GM12878 (cell line): ENCODE measurements at regions not wholly inside any gene's neighbourhood (a gene's known extent, or its start where the extent isn't known, plus 50 kb on each side); places are given as distances from the start of the nearest gene placed in this dataset.

ENCODE experiments used
- ATAC-seq: fragments of 200-7000 bp; cut with Tn5 transposase; 3 replicates; pipeline ENCODE4 v1.9.1; 2020; ENCODE audit warnings: mild to moderate bottlenecking, moderate library complexity
- BruUV-seq: library from RNA; stranded (reverse); fragments of 400-500 nt; replicated peaks from 2 replicates; lab custom pipeline; 2021; lab: Mats Ljungman, UMichigan
- CTCF ChIA-PET: fragments of 300-600 bp; sonication (Branson Sonifier 250); formaldehyde crosslinking; extraction: SDS; loops from one replicate; lab custom pipeline; 2021; ENCODE audit warnings: inconsistent platforms; lab: Yijun Ruan, JAX
- POLR2A ChIA-PET: fragments of 350-600 bp; formaldehyde crosslinking; extraction: SDS; loops from one replicate; lab custom pipeline; 2021; ENCODE audit warnings: inconsistent platforms; lab: Charles Lee
- RAD21 ChIA-PET: fragments of 300-600 bp; sonication (Branson Sonifier 250); formaldehyde crosslinking; loops from one replicate; lab custom pipeline; 2023; ENCODE audit warnings: antibody characterized with exemption; ENCODE audit not compliant: unreplicated experiment; lab: Charles Lee
- SMC1A ChIA-PET: fragments of 300-600 bp; sonication (Branson Sonifier 250); formaldehyde crosslinking; loops from one replicate; lab custom pipeline; 2023; ENCODE audit not compliant: unreplicated experiment, uncharacterized antibody; lab: Charles Lee
- DNase-seq: peaks from one replicate; pipeline ENCODE4 v3.0.0-alpha.2; 2011; ENCODE audit warnings: low read depth, low spot score
- FAIRE-seq: peaks from 3 replicates; lab custom pipeline; 2011; peaks lifted over from hg19 to GRCh38; lab: Jason Lieb, UNC
- H2AFZ ChIP-seq: 2 replicates; pipeline ENCODE4 v1.6.0; 2011; ENCODE audit warnings: low read depth, low read length, control low read depth; ENCODE audit not compliant: control insufficient read depth
- H3K27ac ChIP-seq: 2 replicates; pipeline ENCODE4 v1.5.1; 2011; ENCODE audit warnings: control low read depth; ENCODE audit not compliant: control insufficient read depth, insufficient read depth
- H3K27me3 ChIP-seq, 2 experiments: replicated peaks in 1 of 2; 2 replicates each; pipeline versions ENCODE4 v1.6.0 to v1.6.1; 2011; ENCODE audit warnings: low read length in 1 of 2; ENCODE audit not compliant: control insufficient read depth in 2 of 2, insufficient read depth in 2 of 2
- H3K36me3 ChIP-seq, 2 experiments: 2 replicates each; pipeline ENCODE4 v1.5.1; 2011; ENCODE audit warnings: low read length in 1 of 2; ENCODE audit not compliant: control insufficient read depth in 2 of 2, insufficient read depth in 2 of 2
- H3K4me1 ChIP-seq: 2 replicates; pipeline ENCODE4 v1.6.1; 2011; ENCODE audit warnings: mild to moderate bottlenecking, low read length, moderate library complexity, mixed read lengths; ENCODE audit not compliant: control insufficient read depth, insufficient read depth
- H3K4me2 ChIP-seq: 2 replicates; pipeline ENCODE4 v1.6.0; 2011; ENCODE audit warnings: control low read depth; ENCODE audit not compliant: control insufficient read depth, insufficient read depth
- H3K4me3 ChIP-seq: fragments of 200-600 bp; sonication (generic); 2 replicates; pipeline ENCODE4 v1.5.1; 2016
- H3K79me2 ChIP-seq: 2 replicates; pipeline ENCODE4 v1.6.0; 2011; ENCODE audit warnings: low read length; ENCODE audit not compliant: control insufficient read depth, insufficient read depth
- H3K9ac ChIP-seq: 2 replicates; pipeline ENCODE4 v1.8.0; 2011; ENCODE audit warnings: low read length, control low read depth, mixed read lengths; ENCODE audit not compliant: control insufficient read depth, insufficient read depth
- H3K9me3 ChIP-seq: replicated peaks from 3 replicates; pipeline ENCODE4 v1.5.1; 2011; ENCODE audit warnings: mild to moderate bottlenecking, low read length; ENCODE audit not compliant: control insufficient read depth, insufficient read depth
- H4K20me1 ChIP-seq: 2 replicates; pipeline ENCODE4 v1.6.0; 2011; ENCODE audit not compliant: control insufficient read depth, insufficient read depth
- CBX3 ChIP-seq: fragments of 200-600 bp; sonication (generic); IDR thresholded peaks from 2 replicates; pipeline ENCODE4 v1.6.1; 2016; ENCODE audit warnings: low read depth, borderline replicate concordance
- CHD4 ChIP-seq: fragments of 200-600 bp; sonication (generic); IDR thresholded peaks from 2 replicates; pipeline ENCODE4 v1.6.1; 2016; ENCODE audit warnings: mild to moderate bottlenecking
- EGR1 ChIP-seq, 2 experiments: IDR thresholded peaks; 1 replicate in 1 of 2; 2 replicates in 1 of 2; pipeline ENCODE4 v1.6.1; 2011 to 2012; ENCODE audit warnings: low read depth in 2 of 2, low read length in 2 of 2, borderline replicate concordance in 1 of 2, mild to moderate bottlenecking in 1 of 2, moderate library complexity in 1 of 2
- EZH2 ChIP-seq: IDR thresholded peaks from 2 replicates; pipeline ENCODE4 v1.6.1; 2012; ENCODE audit warnings: low read depth, mild to moderate bottlenecking, control low read depth, inconsistent platforms, low read length, borderline replicate concordance; ENCODE audit not compliant: control insufficient read depth
- MEF2B ChIP-seq: fragments of 450-650 bp; IDR thresholded peaks from 2 replicates; pipeline ENCODE4 v1.6.1; 2018; ENCODE audit warnings: mild to moderate bottlenecking, moderate library complexity; ENCODE audit not compliant: partially characterized antibody, poor library complexity, severe bottlenecking
- MTA2 ChIP-seq: fragments of 450-650 bp; IDR thresholded peaks from 2 replicates; pipeline ENCODE4 v1.6.1; 2016; ENCODE audit warnings: low read depth, mild to moderate bottlenecking, moderate library complexity
- RBBP5 ChIP-seq: fragments of 200-600 bp; sonication (generic); conservative IDR thresholded peaks from 2 replicates; pipeline ENCODE4 v1.6.1; 2016
- RCOR1 ChIP-seq: conservative IDR thresholded peaks from 2 replicates; pipeline ENCODE4 v1.6.1; 2012; ENCODE audit warnings: low read depth, low read length, improper control_type of control experiment
- SMAD5 ChIP-seq: IDR thresholded peaks from 2 replicates; pipeline ENCODE4 v1.6.1; 2016; ENCODE audit warnings: antibody characterized with exemption, low read depth
- STAT1 ChIP-seq: fragments of 450-650 bp; conservative IDR thresholded peaks from 2 replicates; pipeline ENCODE4 v1.6.1; 2014; ENCODE audit warnings: antibody characterized with exemption, mild to moderate bottlenecking
- TCF12 ChIP-seq: IDR thresholded peaks from 2 replicates; pipeline ENCODE4 v1.6.1; 2011; ENCODE audit warnings: low read depth, mild to moderate bottlenecking, low read length
- USF2 ChIP-seq: IDR thresholded peaks from 2 replicates; pipeline ENCODE4 v1.6.1; 2011; ENCODE audit warnings: low read depth, low read length, improper control_type of control experiment, borderline replicate concordance
- ZBTB11 ChIP-seq: fragments of 450-650 bp; formaldehyde crosslinking; IDR thresholded peaks from 2 replicates; pipeline ENCODE4 v1.5.0; 2022; ENCODE audit warnings: mild to moderate bottlenecking, missing genetic modification characterization
- ZNF217 ChIP-seq: fragments of 450-650 bp; IDR thresholded peaks from 2 replicates; pipeline ENCODE4 v1.6.1; 2017; ENCODE audit warnings: antibody characterized with exemption, mild to moderate bottlenecking
- ZNF24 ChIP-seq: fragments of 450-650 bp; IDR thresholded peaks from 2 replicates; pipeline ENCODE4 v1.6.1; 2017; ENCODE audit warnings: antibody characterized with exemption, mild to moderate bottlenecking
- WGBS: methylation state at CpG from one replicate; pipeline ENCODE4 v1.1.6; 2016; ENCODE audit warnings: low lambda C conversion rate; ENCODE audit not compliant: insufficient replicate concordance, insufficient coverage; ENCODE audit errors: missing lambda C conversion rate; 5-methylcytosine and 5-hydroxymethylcytosine counted together
- in situ Hi-C: fragments of 300-500 bp; cut with MboI; formaldehyde crosslinking; loops from 9 replicates; pipeline ENCODE4 v1.14.3; 2018; ENCODE audit warnings: mixed read lengths
- intact Hi-C: fragments of 100-400 bp; cut with micrococcal nuclease; formaldehyde crosslinking; loops from one replicate; pipeline ENCODE4 v1.14.2; 2022; ENCODE audit not compliant: unreplicated experiment

- TF ChIP-seq ZNF24: no peak
- TF ChIP-seq MTA2: no peak
- TF ChIP-seq RCOR1: no peak
- TF ChIP-seq TCF12: no peak
- no peak for TF ChIP-seq SMAD5
- no peak for TF ChIP-seq EGR1 (IDR thresholded peaks at IDR 0.05; ENCODE audit: borderline replicate concordance in 1 of 2, low read depth in 2 of 2, low read length in 2 of 2)
- no peak for TF ChIP-seq STAT1
- TF ChIP-seq RBBP5: no peak
Observed at GRCh38 chr16:9148374-9149015, 57.1 kb downstream of the HAPSTR1 start (continued).

DNA sequence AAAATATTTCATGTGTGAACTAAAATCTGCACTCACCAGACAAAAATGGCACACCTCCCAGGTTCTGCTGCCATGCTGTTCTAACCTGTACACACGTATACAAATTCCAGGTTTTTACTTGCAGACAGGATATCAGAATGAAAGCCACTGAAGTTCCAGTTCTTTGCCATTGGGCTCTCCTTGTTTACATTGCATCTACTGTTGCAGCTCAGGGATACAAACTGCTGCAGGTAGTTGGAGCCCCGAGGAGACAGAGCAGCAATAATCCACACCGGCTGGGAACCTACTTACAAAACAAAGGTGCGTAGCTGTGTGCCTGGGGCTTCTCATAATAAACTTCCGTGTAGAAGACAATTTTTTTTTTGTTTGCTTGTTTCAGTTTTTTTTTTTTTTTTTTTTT lies 59.6 kb downstream of the HAPSTR1 start:
- H3K4me2 ChIP-seq: no peak overlapping the region
- no TSS peak for BruUV-seq
- no peaks in the 10 kb centered on the region for H3K9me3 ChIP-seq
- ChIA-PET POLR2A (interaction anchor here (0.6 kb wide), 1 partner anchor 87 kb away, joined by 4 read pairs; no protein-coding TSS in a partner anchor), CTCF (interaction anchor here (5.8 kb wide), 1 partner anchor 12 kb away, joined by 30 read pairs; no protein-coding TSS in a partner anchor), SMC1A (interaction anchor here (0.6 kb wide), 1 partner anchor 1283 kb away, joined by 3 read pairs; no protein-coding TSS in a partner anchor), RAD21 (no interaction called here)
- no peak overlapping the region for H3K9ac ChIP-seq
- in situ Hi-C loops (no loop called here), intact Hi-C loops (no loop called here)
- H3K27ac ChIP-seq: no peak overlapping the region
- H3K4me3 ChIP-seq: no peak overlapping the region
- no peaks in the 10 kb centered on the region for H3K36me3 ChIP-seq
- H2AFZ ChIP-seq: no peak overlapping the region
- no peaks in the 10 kb centered on the region for H3K79me2 ChIP-seq
- FAIRE-seq (no peak), ATAC-seq (no peak), DNase-seq (no peak)
- no peaks in the 10 kb centered on the region for H3K27me3 ChIP-seq
- 71% methylated on average over 5 of the region's 5 CpGs for WGBS
- H4K20me1 ChIP-seq: no peaks in the 10 kb centered on the region
- no peaks in the 10 kb centered on the region for H3K4me1 ChIP-seq
- TF ChIP-seq EZH2: no peak
- no peak for TF ChIP-seq CHD4
- no peak for TF ChIP-seq RBBP5
- no peak for TF ChIP-seq ZBTB11 (CRISPR knock-in tag)
- no peak for TF ChIP-seq USF2
- TF ChIP-seq ZNF217: no peak
- no peak for TF ChIP-seq CBX3
- no peak for TF ChIP-seq MEF2B
